Ishikawa (cell line): ENCODE measurements at regions not wholly inside any gene's neighbourhood (a gene's known extent, or its start where the extent isn't known, plus 50 kb on each side); places are given as distances from the start of the nearest gene placed in this dataset.

ENCODE experiments used
- CEBPB ChIP-seq: IDR thresholded peaks from 2 replicates; pipeline ENCODE4 v1.6.1; 2012
- CREB1 ChIP-seq: IDR thresholded peaks from 2 replicates; pipeline ENCODE4 v1.6.1; 2012; ENCODE audit warnings: low read depth
- EGR1 ChIP-seq: IDR thresholded peaks from 2 replicates; pipeline ENCODE4 v1.6.1; 2012
- EP300 ChIP-seq: IDR thresholded peaks from 2 replicates; pipeline ENCODE4 v1.6.1; 2012; ENCODE audit warnings: borderline replicate concordance
- FOXM1 ChIP-seq: IDR thresholded peaks from 2 replicates; pipeline ENCODE4 v1.6.1; 2012; ENCODE audit warnings: low read depth, borderline replicate concordance
- NFIC ChIP-seq: IDR thresholded peaks from 2 replicates; pipeline ENCODE4 v1.6.1; 2012
- RAD21 ChIP-seq: IDR thresholded peaks from 2 replicates; pipeline ENCODE4 v1.6.1; 2012; ENCODE audit warnings: low read depth
- REST ChIP-seq: IDR thresholded peaks from 2 replicates; pipeline ENCODE4 v1.6.1; 2012; ENCODE audit warnings: low read depth, mild to moderate bottlenecking
- TAF1 ChIP-seq: IDR thresholded peaks from 2 replicates; pipeline ENCODE4 v1.6.1; 2012; ENCODE audit warnings: low read depth, mild to moderate bottlenecking
- TCF12 ChIP-seq: IDR thresholded peaks from 2 replicates; pipeline ENCODE4 v1.6.1; 2012; ENCODE audit warnings: low read depth
- TEAD4 ChIP-seq: IDR thresholded peaks from 2 replicates; pipeline ENCODE4 v1.6.1; 2012
- YY1 ChIP-seq: IDR thresholded peaks from 2 replicates; pipeline ENCODE4 v1.6.1; 2012; ENCODE audit warnings: low read depth
- ZBTB7A ChIP-seq: IDR thresholded peaks from 2 replicates; pipeline ENCODE4 v1.6.1; 2012; ENCODE audit warnings: low read depth
- TF ChIP-seq, protein P1 (sequence below): IDR thresholded peaks from 2 replicates; pipeline ENCODE4 v1.6.1; 2012
- TF ChIP-seq, protein P2 (sequence below): IDR thresholded peaks from 2 replicates; pipeline ENCODE4 v1.6.1; 2012

DNA sequence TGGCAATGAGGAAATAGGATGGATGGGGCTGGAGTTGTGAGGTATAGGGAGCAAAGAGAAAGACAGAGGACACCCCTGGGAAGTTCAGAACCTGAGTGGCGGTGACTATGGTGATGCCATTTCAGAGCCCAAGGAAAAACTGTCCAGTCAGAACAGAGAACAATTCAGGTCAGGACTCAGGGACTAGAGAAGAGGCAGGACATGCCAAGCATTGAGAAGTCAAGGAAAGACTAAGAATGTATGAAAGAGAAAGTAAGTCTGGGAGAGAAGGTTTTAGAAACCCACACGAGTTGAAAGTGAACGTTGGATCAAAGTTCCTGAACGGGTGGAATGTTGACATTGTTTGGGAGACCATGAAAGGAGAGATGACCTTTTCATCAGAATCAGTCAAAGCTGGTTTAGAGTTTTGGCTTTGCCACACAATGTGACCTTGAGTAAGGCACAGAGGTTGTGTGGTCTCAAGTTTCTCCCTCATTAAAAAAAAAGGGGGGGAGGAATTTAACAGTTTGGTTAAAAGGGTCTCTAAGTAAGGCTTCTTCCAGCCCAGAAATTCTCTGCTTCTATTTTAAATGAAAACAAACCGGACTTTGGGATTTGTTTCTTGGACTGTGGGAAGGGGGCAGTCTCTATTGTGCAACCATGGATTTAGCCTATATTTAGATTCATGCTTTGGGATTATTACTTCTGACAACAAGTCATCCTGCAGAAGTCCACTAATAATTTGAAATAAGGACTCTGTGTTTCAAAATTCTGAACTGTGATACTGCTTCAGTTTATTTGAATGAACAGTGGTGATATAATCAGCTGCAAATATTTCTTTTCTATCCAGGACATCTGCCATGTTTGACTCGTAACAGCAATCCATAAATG is 315.9 kb upstream of the TBL1XR1 start:
- TF ChIP-seq FOXM1 (no peak), CEBPB (peak; percentile 52; the same call in 1 of the 2 replicates)

GRCh38 chr3:177513815-177514610 is 316.7 kb upstream of the TBL1XR1 start:
- TF ChIP-seq, protein P1, sequence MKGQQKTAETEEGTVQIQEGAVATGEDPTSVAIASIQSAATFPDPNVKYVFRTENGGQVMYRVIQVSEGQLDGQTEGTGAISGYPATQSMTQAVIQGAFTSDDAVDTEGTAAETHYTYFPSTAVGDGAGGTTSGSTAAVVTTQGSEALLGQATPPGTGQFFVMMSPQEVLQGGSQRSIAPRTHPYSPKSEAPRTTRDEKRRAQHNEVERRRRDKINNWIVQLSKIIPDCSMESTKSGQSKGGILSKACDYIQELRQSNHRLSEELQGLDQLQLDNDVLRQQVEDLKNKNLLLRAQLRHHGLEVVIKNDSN: no peak
- no peak for TF ChIP-seq CEBPB
- TF ChIP-seq ZBTB7A: no peak
- TF ChIP-seq YY1: no peak
- TF ChIP-seq TEAD4: no peak

GRCh38 chr3:177514611-177515499 is 317.6 kb upstream of the TBL1XR1 start:
- TF ChIP-seq TEAD4 (no peak), EGR1 (no peak), TCF12 (no peak), EP300 (no peak), TAF1 (no peak), YY1 (no peak), ZBTB7A (no peak), RAD21 (no peak), FOXM1 (no peak), CEBPB (no peak), NFIC (no peak), CREB1 (no peak), REST (no peak)
- TF ChIP-seq, protein P1: no peak
- TF ChIP-seq, protein P2, sequence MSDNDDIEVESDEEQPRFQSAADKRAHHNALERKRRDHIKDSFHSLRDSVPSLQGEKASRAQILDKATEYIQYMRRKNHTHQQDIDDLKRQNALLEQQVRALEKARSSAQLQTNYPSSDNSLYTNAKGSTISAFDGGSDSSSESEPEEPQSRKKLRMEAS: no peak

- no peak for TF ChIP-seq TEAD4
- no peak for TF ChIP-seq TAF1
- TF ChIP-seq TCF12: no peak
- TF ChIP-seq REST: no peak
- TF ChIP-seq CREB1: no peak
Measured at GRCh38 chr3:177515786-177516157, 318.5 kb upstream of the TBL1XR1 start.

- no peak for TF ChIP-seq ZBTB7A
- peak; percentile 90 for TF ChIP-seq EP300
- peak; percentile 66; the same call in 1 of the 2 replicates for TF ChIP-seq FOXM1
- peak; percentile 66; the same call in 1 of the 2 replicates for TF ChIP-seq NFIC
- peak; percentile 85 for TF ChIP-seq TCF12
- no peak for TF ChIP-seq CEBPB
- no peak for TF ChIP-seq CREB1
- TF ChIP-seq REST: no peak
- no peak for TF ChIP-seq YY1
- TF ChIP-seq TEAD4: peak; percentile 82
- no peak for TF ChIP-seq TAF1
- TF ChIP-seq EGR1: 0 out of 2 replicates have a peak, but pooled peaks have one; percentile 23
- peak; percentile 5; the same call in 1 of the 2 replicates for TF ChIP-seq RAD21
- TF ChIP-seq, protein P1: 0 out of 2 replicates have a peak, but pooled peaks have one; percentile 13
- TF ChIP-seq, protein P2: peak; percentile 87
Measured at GRCh38 chr3:177516158-177517011, 319.1 kb upstream of the TBL1XR1 start.
